GM19324 (cell line): ENCODE measurements at regions not wholly inside any gene's neighbourhood (a gene's known extent, or its start where the extent isn't known, plus 50 kb on each side); places are given as distances from the start of the nearest gene placed in this dataset.
A peak's percentile ranks its signal among the peaks of the same experiment; 100 is the strongest.

Experiments used
- ATAC-seq: cut with Tn5 transposase; IDR thresholded peaks from one replicate; pipeline ENCODE4 v1.9.1; 2021; ENCODE audit warnings: mild to moderate bottlenecking, moderate library complexity; ENCODE audit not compliant: unreplicated experiment, low FRiP score

- no peak for ATAC-seq
These were observed 139.1 kb upstream of the SERP2 start for GRCh38 chr13:44234566-44234965.

- no peak for ATAC-seq
These were observed 137.3 kb upstream of the SERP2 start for GRCh38 chr13:44236370-44236769.

- no peak for ATAC-seq
These were observed 136.8 kb upstream of the SERP2 start for GRCh38 chr13:44236801-44237207.

GRCh38 chr13:44237276-44237767 is 136.3 kb upstream of the SERP2 start:
- no peak for ATAC-seq

- no peak for ATAC-seq
These were observed 135.7 kb upstream of the SERP2 start for GRCh38 chr13:44237881-44238421.

- ATAC-seq = no peak
These were observed 132.9 kb upstream of the SERP2 start for GRCh38 chr13:44240611-44241145.

GRCh38 chr13:44241638-44242037 is 132.0 kb upstream of the SERP2 start:
- no peak for ATAC-seq

GRCh38 chr13:44242766-44243165 is 130.9 kb upstream of the SERP2 start:
- no peak for ATAC-seq

GRCh38 chr13:44243198-44243857 is 130.3 kb upstream of the SERP2 start:
- ATAC-seq = no peak

- no peak for ATAC-seq
These were observed 129.3 kb upstream of the SERP2 start for GRCh38 chr13:44244288-44244687.

- ATAC-seq = no peak
These were observed 124.2 kb upstream of the SERP2 start for GRCh38 chr13:44249431-44249836.

- no peak for ATAC-seq
These were observed 120.7 kb upstream of the SERP2 start for GRCh38 chr13:44252938-44253337.

GRCh38 chr13:44255771-44256364 is 117.8 kb upstream of the SERP2 start:
- ATAC-seq = no peak

GRCh38 chr13:44257796-44258195 is 115.8 kb upstream of the SERP2 start:
- no peak for ATAC-seq

GRCh38 chr13:44259045-44260027 is 114.3 kb upstream of the SERP2 start:
- ATAC-seq = peak; percentile 55

GRCh38 chr13:44260336-44260735 is 113.3 kb upstream of the SERP2 start:
- no peak for ATAC-seq

GRCh38 chr13:44263751-44264620 is 109.6 kb upstream of the SERP2 start:
- no peak for ATAC-seq

- no peak for ATAC-seq
These were observed 107.3 kb upstream of the SERP2 start for GRCh38 chr13:44266305-44266704.

GRCh38 chr13:44266772-44267171 is 106.9 kb upstream of the SERP2 start:
- no peak for ATAC-seq

GRCh38 chr13:44267203-44267602 is 106.4 kb upstream of the SERP2 start:
- no peak for ATAC-seq
